HCT116 (cell line): ENCODE measurements at regions not wholly inside any gene's neighbourhood (a gene's known extent, or its start where the extent isn't known, plus 50 kb on each side); places are given as distances from the start of the nearest gene placed in this dataset.

Source experiments
- POLR2AphosphoS5 ChIP-seq: IDR thresholded peaks from 2 replicates; pipeline ENCODE4 v1.6.1; 2011; ENCODE audit warnings: mild to moderate bottlenecking, low read depth, low read length, moderate library complexity
- TF ChIP-seq, protein P1 (sequence below), 3 experiments: fragments of 200-600 bp in 1 of 3; sonication (generic) in 1 of 3; IDR thresholded peaks in 2 of 3; conservative IDR thresholded peaks in 1 of 3; 2 replicates each; pipeline ENCODE4 v1.5.1; 2012 to 2017; ENCODE audit warnings: low read depth in 2 of 3, low read length in 2 of 3, antibody characterized with exemption in 1 of 3, borderline replicate concordance in 1 of 3, control low read depth in 1 of 3, mild to moderate bottlenecking in 1 of 3, mixed read lengths in 1 of 3, mixed run types in 1 of 3, moderate library complexity in 1 of 3; ENCODE audit not compliant: insufficient read depth in 1 of 3

DNA sequence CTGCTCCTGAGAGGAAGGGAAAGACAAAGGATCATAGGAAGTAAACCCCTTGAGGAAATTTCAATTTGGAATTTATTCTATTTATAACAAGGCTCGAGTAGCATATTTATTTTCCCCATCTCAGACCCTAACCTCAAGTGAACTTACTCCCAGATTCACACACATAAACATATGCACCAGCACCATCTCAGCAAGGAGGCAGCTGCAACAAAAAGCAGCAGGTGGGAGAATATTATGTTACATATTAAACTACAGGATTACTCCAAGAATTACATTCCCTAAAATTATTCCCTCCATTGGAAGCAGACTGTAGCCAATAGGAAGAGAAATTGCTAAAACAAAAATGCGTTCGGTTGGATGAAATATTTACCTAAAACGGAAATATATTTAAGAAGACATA is 108.4 kb upstream of the PRSS3 start:
- TF ChIP-seq, protein P1, sequence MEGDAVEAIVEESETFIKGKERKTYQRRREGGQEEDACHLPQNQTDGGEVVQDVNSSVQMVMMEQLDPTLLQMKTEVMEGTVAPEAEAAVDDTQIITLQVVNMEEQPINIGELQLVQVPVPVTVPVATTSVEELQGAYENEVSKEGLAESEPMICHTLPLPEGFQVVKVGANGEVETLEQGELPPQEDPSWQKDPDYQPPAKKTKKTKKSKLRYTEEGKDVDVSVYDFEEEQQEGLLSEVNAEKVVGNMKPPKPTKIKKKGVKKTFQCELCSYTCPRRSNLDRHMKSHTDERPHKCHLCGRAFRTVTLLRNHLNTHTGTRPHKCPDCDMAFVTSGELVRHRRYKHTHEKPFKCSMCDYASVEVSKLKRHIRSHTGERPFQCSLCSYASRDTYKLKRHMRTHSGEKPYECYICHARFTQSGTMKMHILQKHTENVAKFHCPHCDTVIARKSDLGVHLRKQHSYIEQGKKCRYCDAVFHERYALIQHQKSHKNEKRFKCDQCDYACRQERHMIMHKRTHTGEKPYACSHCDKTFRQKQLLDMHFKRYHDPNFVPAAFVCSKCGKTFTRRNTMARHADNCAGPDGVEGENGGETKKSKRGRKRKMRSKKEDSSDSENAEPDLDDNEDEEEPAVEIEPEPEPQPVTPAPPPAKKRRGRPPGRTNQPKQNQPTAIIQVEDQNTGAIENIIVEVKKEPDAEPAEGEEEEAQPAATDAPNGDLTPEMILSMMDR (IDR thresholded peaks at IDR 0.05 in 2 of 3, conservative IDR thresholded peaks at IDR 0.05 in 1 of 3; ENCODE audit: borderline replicate concordance in 1 of 3, insufficient read depth in 1 of 3, low read depth in 2 of 3, low read length in 2 of 3), result no peak
- no peak for TF ChIP-seq POLR2AphosphoS5
